Naive thymus-derived CD8-positive, alpha-beta T cell (primary cell): ENCODE measurements at regions not wholly inside any gene's neighbourhood (a gene's known extent, or its start where the extent isn't known, plus 50 kb on each side); places are given as distances from the start of the nearest gene placed in this dataset.

Experiments used
- ATAC-seq, 2 donors: fragments of 150-1000 bp; cut with Tn5 transposase in 1 of 2; sonication (Bioruptor Pico), chemical (Tn5 transposase) in 1 of 2; 1 replicate in 1 of 2; 2 replicates in 1 of 2; pipeline ENCODE4 v1.10.0; 2021; ENCODE audit warnings: mild to moderate bottlenecking in 2 of 2, moderate library complexity in 2 of 2
- POLR2A ChIA-PET: fragments of 350-600 bp; sonication (Branson Sonifier 250); formaldehyde crosslinking; loops from one replicate; lab custom pipeline; 2021; ENCODE audit warnings: antibody characterized with exemption; lab: Charles Lee
- DNase-seq, 10 donors: peaks; one replicate each; pipeline versions ENCODE4 v3.0.0 to v3.0.0-alpha.2; 2020 to 2022
- H3K27ac Mint-ChIP-seq, 10 donors: one replicate each; pipeline ENCODE4 v1.8.0; 2020 to 2022; ENCODE audit warnings: mild to moderate bottlenecking in 10 of 10, mixed read lengths in 10 of 10, moderate library complexity in 4 of 10, inconsistent platforms in 1 of 10
- H3K27me3 Mint-ChIP-seq, 5 donors: one replicate each; pipeline ENCODE4 v1.8.0; 2021 to 2022; ENCODE audit warnings: mixed read lengths in 5 of 5
- H3K36me3 Mint-ChIP-seq, 3 donors: one replicate each; pipeline ENCODE4 v1.8.0; 2020 to 2022; ENCODE audit warnings: mixed read lengths in 3 of 3, mild to moderate bottlenecking in 2 of 3, inconsistent platforms in 1 of 3
- H3K4me1 Mint-ChIP-seq, 4 donors: one replicate each; pipeline ENCODE4 v1.8.0; 2021 to 2022; ENCODE audit warnings: mixed read lengths in 4 of 4
- H3K4me3 Mint-ChIP-seq, 10 donors: one replicate each; pipeline ENCODE4 v1.8.0; 2020 to 2022; ENCODE audit warnings: mild to moderate bottlenecking in 10 of 10, mixed read lengths in 10 of 10, moderate library complexity in 6 of 10, inconsistent platforms in 1 of 10
- H3K9me3 Mint-ChIP-seq, 9 donors: one replicate each; pipeline ENCODE4 v1.8.0; 2020 to 2022; ENCODE audit warnings: mixed read lengths in 9 of 9, mild to moderate bottlenecking in 3 of 9, inconsistent platforms in 1 of 9, moderate library complexity in 1 of 9

DNA sequence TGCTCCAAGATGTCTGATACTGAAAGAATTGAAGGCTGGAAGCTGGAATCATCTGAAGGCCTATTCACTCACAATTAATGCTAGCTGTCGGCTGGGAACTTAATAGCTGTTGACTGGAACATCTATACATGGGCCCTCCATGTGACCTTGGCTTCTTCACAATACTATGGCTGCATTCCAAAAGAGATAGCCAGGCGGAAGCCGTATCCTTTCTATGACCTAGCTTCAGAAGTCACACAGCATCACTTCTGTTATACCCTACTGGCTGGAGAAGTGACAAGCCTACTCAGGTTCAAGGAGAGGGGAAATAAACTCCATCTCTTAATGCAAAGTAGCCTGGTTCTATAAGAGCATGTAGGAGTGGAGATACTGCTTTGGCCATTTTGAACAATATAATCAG lies 50.9 kb upstream of the SPRED1 start:
- Mint-ChIP-seq H3K27me3 (peaks cover 15 to 60% (median 20%) of the 10 kb centered on the region in 5 donors), H3K9me3 (peaks cover 0 to 4% (median 0%) of the 10 kb centered on the region in 9 donors), H3K4me3 (no peak overlapping the region), H3K4me1 (no peaks in the 10 kb centered on the region), H3K27ac (no peak overlapping the region), H3K36me3 (no peaks in the 10 kb centered on the region)
- ATAC-seq = no peak
- POLR2A ChIA-PET = no interaction called here
- DNase-seq = no peak

DNA sequence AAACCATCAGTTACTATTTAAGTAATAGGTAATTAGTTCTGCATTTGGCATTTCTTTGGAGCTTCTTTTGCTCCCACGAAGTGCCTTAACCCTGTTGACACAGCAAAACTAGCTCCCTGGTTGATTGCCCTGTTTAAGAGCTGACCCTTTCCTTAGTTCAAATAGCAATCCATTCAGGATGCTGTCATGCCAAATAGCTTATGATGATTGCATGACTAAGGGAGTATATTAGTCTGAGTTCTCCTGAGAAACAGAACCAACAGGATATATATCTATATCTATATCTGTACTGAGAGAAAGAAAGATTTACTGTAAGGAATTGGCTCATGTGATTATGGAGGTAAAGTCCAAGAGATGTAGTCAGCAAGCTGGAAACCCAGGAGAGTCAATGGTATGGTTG lies 50.3 kb upstream of the SPRED1 start:
- no peaks in the 10 kb centered on the region for H3K4me1 Mint-ChIP-seq
- no peak for ATAC-seq
- peaks cover 15 to 62% (median 20%) of the 10 kb centered on the region in 5 donors for H3K27me3 Mint-ChIP-seq

More for the DNA sequence above, 50.3 kb upstream of the SPRED1 start:
- H3K9me3 Mint-ChIP-seq = peaks cover 0 to 4% (median 0%) of the 10 kb centered on the region in 9 donors
- POLR2A ChIA-PET = no interaction called here
- no peak overlapping the region for H3K4me3 Mint-ChIP-seq
- no peak for DNase-seq
- H3K27ac Mint-ChIP-seq = no peak overlapping the region
- no peaks in the 10 kb centered on the region for H3K36me3 Mint-ChIP-seq
